Pancreas (tissue), 10 donors: ENCODE measurements at regions not wholly inside any gene's neighbourhood (a gene's known extent, or its start where the extent isn't known, plus 50 kb on each side); places are given as distances from the start of the nearest gene placed in this dataset.
"Not testable (repeated sequence)": the region's sequence is repeated elsewhere in the genome, so short reads cannot be mapped to it uniquely, and the experiment has no call there.

ENCODE experiments used
- ATAC-seq, 4 donors: fragments of 200-7000 bp; cut with Tn5 transposase; one replicate each; pipeline versions ENCODE4 v1.8.0 to v1.9.1; 2020; ENCODE audit warnings: mild to moderate bottlenecking in 4 of 4, moderate library complexity in 4 of 4
- DNase-seq, 6 donors: peaks; one replicate each; pipeline ENCODE4 v3.0.0-alpha.2; 2020
- FAIRE-seq: peaks from 2 replicates; lab custom pipeline; 2012; peaks lifted over from hg19 to GRCh38; lab: Jason Lieb, UNC
- H3K27ac ChIP-seq, 4 donors: fragments of 200-600 bp; sonication (generic); 1 replicate in 3 of 4; 2 replicates in 1 of 4; pipeline versions ENCODE4 v1.5.0 to v1.8.0; 2020
- H3K27me3 ChIP-seq, 4 donors: fragments of 200-600 bp; one replicate each; pipeline ENCODE4 v1.8.0; 2021
- H3K36me3 ChIP-seq, 3 donors: fragments of 200-600 bp; sonication (generic) in 1 of 3; one replicate each; pipeline versions ENCODE4 v1.5.0 to v1.8.0; 2020 to 2021
- H3K4me1 ChIP-seq, 3 donors: fragments of 200-600 bp; one replicate each; pipeline ENCODE4 v1.8.0; 2021
- H3K4me3 ChIP-seq, 4 donors: fragments of 200-600 bp; sonication (generic) in 2 of 4; one replicate each; pipeline versions ENCODE4 v1.5.0 to v1.8.0; 2020 to 2021
- H3K9me3 ChIP-seq, 4 donors: fragments of 200-600 bp; one replicate each; pipeline ENCODE4 v1.8.0; 2021
- WGBS, 2 donors: extraction: QIAGEN DNeasy Blood & Tissue Kit; methylation state at CpG; one replicate each; pipeline ENCODE4 v1.1.7; 2013; 5-methylcytosine and 5-hydroxymethylcytosine counted together
- intact Hi-C, 3 donors: fragments of 100-400 bp; cut with DNase I; formaldehyde crosslinking; loops; one replicate each; pipeline versions ENCODE4 v1.11.1 to v1.14.2; 2022
- TF ChIP-seq, protein P1 (sequence below), 4 donors: fragments of 200-600 bp; sonication (generic) in 3 of 4; IDR thresholded peaks; one replicate each; pipeline versions ENCODE4 v1.5.0 to v1.8.0; 2021; ENCODE audit warnings: antibody characterized with exemption in 4 of 4
- donor health status: healthy with polysubstance abuse.
- donor health status: DM: no; HTN: no; CAD: no; lungs with moderate emphysema.
- donor health status: DM: no; HTN: no; CAD: no.
- donor health status: control.
- donor health status: control.
- donor health status: Bipolar disorder and iron deficiency.
- donor health status: DM: yes; HTN: yes; CAD: no.
- donor health status: DM: no; HTN: no; CAD: no.
- donor health status: DM: no; HTN: no; CAD: no.
- donor health status: DM: yes; HTN: yes; CAD: no.

DNA sequence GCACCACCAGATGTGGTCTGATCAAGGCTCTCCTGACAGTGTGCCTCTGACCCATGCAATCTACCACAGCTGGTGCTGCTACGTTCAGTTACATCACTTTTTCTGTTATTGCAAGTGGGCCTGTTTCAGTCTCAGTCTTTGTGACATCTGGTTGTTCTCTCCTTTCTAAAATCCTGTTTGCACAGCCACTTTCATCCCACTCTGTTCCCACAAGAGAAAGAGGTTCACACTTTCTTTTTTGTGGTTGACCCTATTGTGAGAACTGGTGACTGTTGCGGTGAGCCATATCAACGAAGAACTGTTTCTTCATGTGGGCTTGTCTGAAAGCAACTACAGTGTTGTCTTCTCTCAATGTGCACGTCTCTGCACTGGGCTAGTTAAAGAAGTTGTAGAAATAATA, 342.8 kb upstream of the ARPP21 start:
- DNase-seq (no peak), ATAC-seq (no peak), FAIRE-seq (no peak)
- Histone ChIP-seq H3K9me3 (no peaks in the 10 kb centered on the region), H3K27ac (no peak overlapping the region), H3K4me1 (no peaks in the 10 kb centered on the region), H3K4me3 (no peak overlapping the region), H3K36me3 (no peaks in the 10 kb centered on the region), H3K27me3 (no peaks in the 10 kb centered on the region)
- WGBS, 2 donors, result 67 to 78% methylated on average over 4 of the region's 4 CpGs
- TF ChIP-seq, protein P1, sequence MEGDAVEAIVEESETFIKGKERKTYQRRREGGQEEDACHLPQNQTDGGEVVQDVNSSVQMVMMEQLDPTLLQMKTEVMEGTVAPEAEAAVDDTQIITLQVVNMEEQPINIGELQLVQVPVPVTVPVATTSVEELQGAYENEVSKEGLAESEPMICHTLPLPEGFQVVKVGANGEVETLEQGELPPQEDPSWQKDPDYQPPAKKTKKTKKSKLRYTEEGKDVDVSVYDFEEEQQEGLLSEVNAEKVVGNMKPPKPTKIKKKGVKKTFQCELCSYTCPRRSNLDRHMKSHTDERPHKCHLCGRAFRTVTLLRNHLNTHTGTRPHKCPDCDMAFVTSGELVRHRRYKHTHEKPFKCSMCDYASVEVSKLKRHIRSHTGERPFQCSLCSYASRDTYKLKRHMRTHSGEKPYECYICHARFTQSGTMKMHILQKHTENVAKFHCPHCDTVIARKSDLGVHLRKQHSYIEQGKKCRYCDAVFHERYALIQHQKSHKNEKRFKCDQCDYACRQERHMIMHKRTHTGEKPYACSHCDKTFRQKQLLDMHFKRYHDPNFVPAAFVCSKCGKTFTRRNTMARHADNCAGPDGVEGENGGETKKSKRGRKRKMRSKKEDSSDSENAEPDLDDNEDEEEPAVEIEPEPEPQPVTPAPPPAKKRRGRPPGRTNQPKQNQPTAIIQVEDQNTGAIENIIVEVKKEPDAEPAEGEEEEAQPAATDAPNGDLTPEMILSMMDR (IDR thresholded peaks at IDR 0.05), result no peak
- intact Hi-C loops, result no loop called here

DNA sequence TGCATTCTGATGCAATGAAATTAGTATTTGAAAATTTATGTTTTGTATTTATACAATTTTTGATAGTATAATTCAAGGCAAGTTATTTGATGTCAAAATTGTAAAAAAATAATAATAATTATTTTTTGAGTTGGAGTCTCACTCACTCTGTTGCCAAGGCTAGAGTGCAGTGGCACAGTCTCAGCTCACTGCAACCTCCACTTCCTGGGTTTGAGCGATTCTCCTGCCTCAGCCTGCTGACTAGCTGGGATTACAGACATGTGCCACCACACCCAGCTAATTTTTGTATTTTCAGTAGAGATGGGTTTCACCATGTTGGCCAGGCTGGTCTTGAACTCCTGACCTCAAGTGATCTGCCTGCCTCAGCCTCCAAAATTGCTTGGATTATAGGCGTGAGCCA, 342.4 kb upstream of the ARPP21 start:
- FAIRE-seq, DNase-seq, intact Hi-C loops, H3K4me1 ChIP-seq, ATAC-seq, H3K36me3 ChIP-seq, H3K27me3 ChIP-seq, H3K4me3 ChIP-seq, H3K27ac ChIP-seq, H3K9me3 ChIP-seq: not testable (repeated sequence)
- 58 to 62% methylated on average over 2 of the region's 2 CpGs for WGBS, 2 donors

DNA sequence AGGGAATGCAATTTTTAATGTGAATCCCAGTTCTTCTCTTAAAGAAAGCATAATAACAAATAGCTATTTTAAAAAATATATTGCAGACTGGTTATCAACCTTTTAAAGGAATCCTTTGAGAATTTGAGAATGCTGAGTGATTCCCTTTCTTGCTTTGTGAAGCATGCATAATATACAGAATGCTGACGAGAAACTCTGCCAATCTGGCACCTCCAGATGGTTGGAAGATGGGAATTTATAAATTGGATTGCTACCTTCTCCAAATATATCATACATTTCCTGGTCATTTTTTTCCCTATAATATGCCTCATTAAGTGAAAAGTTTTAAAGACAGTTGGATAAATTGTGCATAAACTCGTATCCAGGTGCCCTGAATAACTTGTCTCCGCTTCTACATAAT, 333.9 kb upstream of the ARPP21 start:
- ATAC-seq (no peak), DNase-seq (no peak), FAIRE-seq (no peak)
- WGBS, 2 donors, result 58 to 73% methylated on average over 3 of the region's 3 CpGs
- no peaks in the 10 kb centered on the region for H3K9me3 ChIP-seq
- TF ChIP-seq, protein P1 (IDR thresholded peaks at IDR 0.05), result no peak
- no peaks in the 10 kb centered on the region for H3K36me3 ChIP-seq
- no peak overlapping the region for H3K4me3 ChIP-seq
- no peaks in the 10 kb centered on the region for H3K4me1 ChIP-seq
- H3K27me3 ChIP-seq, result no peaks in the 10 kb centered on the region
- H3K27ac ChIP-seq, result no peak overlapping the region
- intact Hi-C loops, result no loop called here

DNA sequence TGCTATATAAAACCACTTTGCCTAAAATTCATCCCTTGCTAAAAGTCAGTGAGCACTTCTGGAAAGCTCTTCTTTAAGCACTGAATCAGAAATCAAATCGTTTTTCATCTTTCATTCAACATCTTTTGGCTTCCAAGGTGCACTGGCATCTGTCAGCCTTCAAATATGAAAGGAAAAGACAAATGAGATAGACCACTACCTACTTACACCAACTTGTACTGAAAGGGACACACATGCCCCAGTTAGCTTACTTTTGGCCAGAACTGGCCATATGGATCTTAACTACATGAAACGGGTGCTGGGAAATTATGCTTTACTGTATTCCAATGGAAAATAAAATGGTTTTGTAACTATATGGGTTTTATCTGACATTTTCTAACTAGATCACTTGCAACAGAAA, 332.0 kb upstream of the ARPP21 start:
- Histone ChIP-seq H3K4me1 (no peaks in the 10 kb centered on the region), H3K27me3 (no peaks in the 10 kb centered on the region), H3K27ac (no peak overlapping the region), H3K4me3 (no peak overlapping the region), H3K9me3 (no peaks in the 10 kb centered on the region), H3K36me3 (no peaks in the 10 kb centered on the region)
- ATAC-seq (no peak), DNase-seq (no peak), FAIRE-seq (no peak)
- intact Hi-C loops, result no loop called here
- TF ChIP-seq, protein P1 (IDR thresholded peaks at IDR 0.05), result no peak
- 51 to 63% methylated on average over 2 of the region's 2 CpGs for WGBS, 2 donors

DNA sequence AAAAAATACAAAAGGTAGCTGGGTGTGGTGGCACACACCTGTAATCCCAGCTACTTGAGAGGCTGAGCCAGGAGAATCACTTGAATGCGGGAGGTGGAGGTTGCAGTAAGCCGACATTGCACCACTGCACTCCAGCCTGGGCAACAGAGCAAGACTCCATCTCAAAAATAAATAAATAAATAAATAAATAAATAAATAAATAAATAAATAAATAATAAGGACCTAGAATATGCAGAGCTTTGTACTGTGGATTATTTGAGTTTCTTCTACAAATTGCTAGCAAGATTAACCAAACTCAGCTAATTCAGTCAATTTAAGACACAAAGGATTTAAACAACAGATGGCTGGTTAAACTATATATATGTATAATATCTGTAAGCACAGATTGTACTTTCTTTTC, 322.5 kb upstream of the ARPP21 start:
- H3K4me3 ChIP-seq, FAIRE-seq, H3K27ac ChIP-seq, ATAC-seq, intact Hi-C loops, H3K36me3 ChIP-seq, H3K4me1 ChIP-seq, DNase-seq, H3K27me3 ChIP-seq, H3K9me3 ChIP-seq: not testable (repeated sequence)
- 93 to 97% methylated on average over 2 of the region's 2 CpGs for WGBS, 2 donors

DNA sequence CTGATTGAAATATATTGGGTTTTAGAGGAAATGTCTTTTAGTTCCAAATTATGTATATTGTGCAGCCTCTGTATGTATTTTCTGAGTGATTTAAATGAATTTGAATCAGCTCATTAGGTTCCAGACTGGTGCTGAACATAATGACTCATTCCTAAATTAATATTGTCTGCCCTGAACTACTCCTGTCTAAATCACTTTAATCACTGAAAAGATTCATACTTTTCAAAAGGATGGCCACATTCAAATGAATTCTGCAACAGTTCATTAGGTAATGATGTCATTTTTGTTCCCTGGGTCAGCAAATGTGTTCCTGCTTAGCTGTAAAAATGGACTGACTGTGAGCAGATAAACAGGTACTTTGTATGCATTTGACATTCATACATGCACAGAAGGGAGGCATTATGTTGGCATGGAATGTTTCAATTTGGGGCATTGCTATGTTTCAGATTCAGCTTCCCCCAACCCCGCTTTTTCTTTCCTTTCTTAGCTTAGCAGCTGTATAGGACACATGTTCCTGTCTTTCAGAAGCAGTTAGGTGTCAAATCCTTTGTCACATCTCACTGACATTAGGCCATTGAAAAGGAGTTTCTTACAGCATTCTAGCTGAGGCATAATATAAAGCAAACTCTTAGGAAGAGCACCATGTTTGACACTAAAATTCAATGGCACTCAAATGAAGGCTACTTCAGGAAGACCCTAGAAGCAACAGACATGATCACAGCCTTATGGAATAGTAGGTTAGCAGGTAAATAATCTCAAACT, 318.5 kb upstream of the ARPP21 start:
- 33 to 48% methylated on average over 1 of the region's 1 CpG for WGBS, 2 donors
- ATAC-seq (no peak), FAIRE-seq (no peak), DNase-seq (no peak)
- Histone ChIP-seq H3K4me1 (no peaks in the 10 kb centered on the region), H3K36me3 (no peaks in the 10 kb centered on the region), H3K4me3 (no peak overlapping the region), H3K9me3 (peaks cover 0 to 3% (median 0%) of the 10 kb centered on the region in 4 donors), H3K27me3 (peaks cover 0 to 5% (median 0%) of the 10 kb centered on the region in 4 donors), H3K27ac (no peak overlapping the region)
- TF ChIP-seq, protein P1 (IDR thresholded peaks at IDR 0.05), result no peak
- intact Hi-C loops, result no loop called here
